ENCODE measurements at regions not wholly inside any gene's neighbourhood (a gene's known extent, or its start where the extent isn't known, plus 50 kb on each side); places are given as distances from the start of the nearest gene placed in this dataset.

- WGBS (ENCODE audit: insufficient coverage, insufficient replicate concordance, low lambda C conversion rate, missing lambda C conversion rate): 38% methylated on average over 3 of the region's 3 CpGs
- H3K4me3 ChIP-seq: no peak overlapping the region
- intact Hi-C loops (cut with micrococcal nuclease; ENCODE audit: unreplicated experiment): no loop called here
- H3K36me3 ChIP-seq (ENCODE audit: control insufficient read depth in 2 of 2, insufficient read depth in 2 of 2, low read length in 1 of 2): no peaks in the 10 kb centered on the region
- ChIA-PET SMC1A (ENCODE audit: uncharacterized antibody, unreplicated experiment) (no interaction called here), POLR2A (no interaction called here), RAD21 (ENCODE audit: unreplicated experiment) (interaction anchor here (0.5 kb wide), 1 partner anchor 443 kb away, joined by 4 read pairs; no protein-coding TSS in a partner anchor), CTCF (interaction anchor here (1.5 kb wide), 1 partner anchor 49 kb away, joined by 3 read pairs; no protein-coding TSS in a partner anchor)
- ATAC-seq (no peak), DNase-seq (ENCODE audit: low read depth, low spot score) (no peak), FAIRE-seq (no peak)
- no peak overlapping the region for H2AFZ ChIP-seq (ENCODE audit: control insufficient read depth, low read depth, low read length)
- BruUV-seq (replicated peaks): no TSS peak
- H3K9me3 ChIP-seq (replicated peaks; ENCODE audit: control insufficient read depth, insufficient read depth, low read length): no peaks in the 10 kb centered on the region
- no peak for TF ChIP-seq RBBP5 (conservative IDR thresholded peaks at IDR 0.05)
- TF ChIP-seq USF2 (IDR thresholded peaks at IDR 0.05; ENCODE audit: borderline replicate concordance, low read depth, low read length): no peak
- no peak for TF ChIP-seq SRF (IDR thresholded peaks at IDR 0.05; ENCODE audit: low read depth in 2 of 2, low read length in 2 of 2)
- no peak for TF ChIP-seq SREBF2 (IDR thresholded peaks at IDR 0.05; ENCODE audit: low read length)
- TF ChIP-seq ELK1 (IDR thresholded peaks at IDR 0.05; ENCODE audit: low read depth, low read length): no peak
- TF ChIP-seq ZNF274 (IDR thresholded peaks at IDR 0.05; ENCODE audit: insufficient read depth, insufficient read length): no peak
- TF ChIP-seq SMC3 (IDR thresholded peaks at IDR 0.05; ENCODE audit: borderline replicate concordance, low read length): no peak
- TF ChIP-seq NFYA (IDR thresholded peaks at IDR 0.05; ENCODE audit: borderline replicate concordance, low read depth, low read length): no peak
- no peak for TF ChIP-seq MYB (IDR thresholded peaks at IDR 0.05; ENCODE audit: borderline replicate concordance, low read depth, low read length)
- TF ChIP-seq JUND (IDR thresholded peaks at IDR 0.05; ENCODE audit: low read depth, low read length): no peak
- no peak for TF ChIP-seq CEBPB (IDR thresholded peaks at IDR 0.05; ENCODE audit: borderline replicate concordance in 1 of 2, low read depth in 2 of 2, low read length in 2 of 2)
- no peak for TF ChIP-seq RELB (IDR thresholded peaks at IDR 0.05; ENCODE audit: low read depth)
- no peak for TF ChIP-seq YY1 (IDR thresholded peaks at IDR 0.05; ENCODE audit: low read depth, low read length)
- TF ChIP-seq TBL1XR1 (IDR thresholded peaks at IDR 0.05; ENCODE audit: low read depth, low read length): no peak
- no peak for TF ChIP-seq BACH1 (IDR thresholded peaks at IDR 0.05; ENCODE audit: borderline replicate concordance)
- TF ChIP-seq BCLAF1 (IDR thresholded peaks at IDR 0.05): no peak
- H3K27ac ChIP-seq (ENCODE audit: control insufficient read depth, insufficient read depth): no peak overlapping the region
- in situ Hi-C loops (cut with MboI): no loop called here
- no peak overlapping the region for H3K9ac ChIP-seq (ENCODE audit: control insufficient read depth, insufficient read depth, low read length)
- no peaks in the 10 kb centered on the region for H3K79me2 ChIP-seq (ENCODE audit: control insufficient read depth, insufficient read depth, low read length)
- H3K4me2 ChIP-seq (ENCODE audit: control insufficient read depth, insufficient read depth): no peak overlapping the region
- H4K20me1 ChIP-seq (ENCODE audit: control insufficient read depth, insufficient read depth): no peaks in the 10 kb centered on the region
- no peaks in the 10 kb centered on the region for H3K4me1 ChIP-seq (ENCODE audit: control insufficient read depth, insufficient read depth, low read length)
- no peaks in the 10 kb centered on the region for H3K27me3 ChIP-seq (replicated peaks in 1 of 2; ENCODE audit: control insufficient read depth in 2 of 2, insufficient read depth in 2 of 2, low read length in 1 of 2)
Measured at GRCh38 chr5:143888912-143889311, 77.0 kb downstream of the HMHB1 start.

Measured in GM12878 (cell line).